Ovary (tissue), 7 donors: ENCODE measurements at regions not wholly inside any gene's neighbourhood (a gene's known extent, or its start where the extent isn't known, plus 50 kb on each side); places are given as distances from the start of the nearest gene placed in this dataset.

Source experiments
- DNase-seq, 5 donors: peaks; one replicate each; pipeline ENCODE4 v3.0.0-alpha.2; 2019 to 2020
- H3K27ac ChIP-seq, 2 donors: fragments of 200-600 bp; one replicate each; pipeline versions ENCODE4 v1.5.1 to v1.8.0; 2019 to 2022
- H3K27me3 ChIP-seq: fragments of 200-600 bp; one replicate; pipeline ENCODE4 v1.8.0; 2022
- H3K36me3 ChIP-seq: fragments of 200-600 bp; sonication (generic); one replicate; pipeline ENCODE4 v1.5.1; 2019
- H3K4me1 ChIP-seq: one replicate; pipeline ENCODE4 v1.8.1; 2013; ENCODE audit warnings: mild to moderate bottlenecking, moderate library complexity; ENCODE audit not compliant: insufficient read depth
- H3K4me3 ChIP-seq: fragments of 200-600 bp; sonication (generic); one replicate; pipeline ENCODE4 v1.5.1; 2017
- H3K9me3 ChIP-seq, 2 donors: fragments of 200-600 bp in 1 of 2; sonication (generic) in 1 of 2; one replicate each; pipeline versions ENCODE4 v1.5.1 to v1.8.1; 2013 to 2019; ENCODE audit warnings: mild to moderate bottlenecking in 1 of 2, moderate library complexity in 1 of 2
- EP300 ChIP-seq: sonication (generic); formaldehyde crosslinking; IDR thresholded peaks from one replicate; pipeline ENCODE4 v1.6.1; 2017; ENCODE audit warnings: antibody characterized with exemption
- POLR2A ChIP-seq: fragments of 450-650 bp; IDR thresholded peaks from one replicate; pipeline ENCODE4 v1.6.1; 2017; ENCODE audit warnings: antibody characterized with exemption, mild to moderate bottlenecking, moderate library complexity
- WGBS, 3 donors: extraction: QIAGEN DNeasy Blood & Tissue Kit in 1 of 3; methylation state at CpG; one replicate each; pipeline versions ENCODE4 v1.1.5 to v1.1.7; 2013 to 2017; 5-methylcytosine and 5-hydroxymethylcytosine counted together
- intact Hi-C, 4 donors: fragments of 100-400 bp; cut with DNase I; formaldehyde crosslinking; loops; one replicate each; pipeline versions ENCODE4 v1.11.0 to v1.15.1; 2022 to 2023
- TF ChIP-seq, protein P1 (sequence below), 3 donors: fragments of 450-650 bp in 2 of 3; fragments of 200-600 bp in 1 of 3; IDR thresholded peaks; one replicate each; pipeline versions ENCODE4 v1.5.1 to v1.8.0; 2016 to 2022; ENCODE audit warnings: antibody characterized with exemption in 3 of 3, mild to moderate bottlenecking in 1 of 3
- donor health status: DM: no; HTN: no; CAD: no; lungs with moderate emphysema.
- donor health status: DM: no; HTN: no; CAD: no.
- donor health status: Bipolar disorder and iron deficiency.
- donor health status: DM: no; HTN: no; CAD: no.
- donor health status: DM: yes; HTN: yes; CAD: no.

DNA sequence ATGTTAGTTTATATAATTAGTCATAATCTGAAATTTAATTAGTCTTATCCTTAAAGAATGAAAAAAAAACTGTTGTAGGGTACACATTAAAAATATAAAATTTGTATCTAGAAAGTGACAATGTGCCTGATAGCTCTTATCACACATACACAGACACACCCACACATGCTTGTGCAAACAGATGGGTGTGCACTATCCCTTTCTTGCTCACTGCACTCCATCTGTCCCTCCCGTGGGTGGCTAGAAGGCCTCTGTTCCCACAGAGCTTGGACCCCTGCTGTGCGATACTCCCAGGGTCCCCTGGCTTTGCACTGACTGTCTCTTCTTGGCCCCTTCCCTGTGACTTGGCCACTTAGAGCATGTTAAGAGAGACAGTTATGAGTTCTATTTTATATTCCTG is 123.9 kb upstream of the ACKR3 start:
- Histone ChIP-seq H3K27me3 (no peaks in the 10 kb centered on the region), H3K4me3 (no peak overlapping the region), H3K27ac (no peak overlapping the region), H3K9me3 (no peaks in the 10 kb centered on the region), H3K4me1 (no peaks in the 10 kb centered on the region), H3K36me3 (no peaks in the 10 kb centered on the region)
- intact Hi-C loops: no loop called here
- no peak for DNase-seq
- TF ChIP-seq EP300: no peak
- WGBS, 3 donors: 78 to 85% (median 83%) methylated on average over 2 of the region's 2 CpGs

DNA sequence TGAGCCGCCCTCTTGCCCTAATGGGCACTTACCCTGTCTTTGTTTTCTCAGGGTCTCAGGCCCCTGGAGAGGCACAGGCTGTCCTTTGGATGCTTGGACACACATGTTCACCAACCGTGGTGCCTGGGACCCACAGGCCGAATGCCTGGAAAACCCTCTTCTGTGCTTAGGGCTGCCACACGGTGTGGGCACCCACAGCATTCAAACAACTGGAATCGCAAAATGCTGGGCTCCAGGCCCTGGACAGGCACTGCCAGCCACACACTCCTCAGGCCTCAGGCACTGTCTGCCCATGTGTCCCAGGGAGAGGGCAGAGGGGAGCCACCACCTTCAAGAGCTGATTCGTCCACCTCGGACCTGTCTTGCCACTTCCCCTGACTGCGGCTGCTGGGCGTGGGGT is 123.1 kb upstream of the ACKR3 start:
- intact Hi-C loops: no loop called here
- Histone ChIP-seq H3K4me3 (no peak overlapping the region), H3K4me1 (no peaks in the 10 kb centered on the region), H3K27me3 (no peaks in the 10 kb centered on the region), H3K36me3 (no peaks in the 10 kb centered on the region), H3K9me3 (no peaks in the 10 kb centered on the region), H3K27ac (no peak overlapping the region)
- no peak for DNase-seq
- 97 to 98% (median 97%) methylated on average over 9 of the region's 9 CpGs for WGBS, 3 donors
- TF ChIP-seq EP300: no peak
- TF ChIP-seq, protein P1, sequence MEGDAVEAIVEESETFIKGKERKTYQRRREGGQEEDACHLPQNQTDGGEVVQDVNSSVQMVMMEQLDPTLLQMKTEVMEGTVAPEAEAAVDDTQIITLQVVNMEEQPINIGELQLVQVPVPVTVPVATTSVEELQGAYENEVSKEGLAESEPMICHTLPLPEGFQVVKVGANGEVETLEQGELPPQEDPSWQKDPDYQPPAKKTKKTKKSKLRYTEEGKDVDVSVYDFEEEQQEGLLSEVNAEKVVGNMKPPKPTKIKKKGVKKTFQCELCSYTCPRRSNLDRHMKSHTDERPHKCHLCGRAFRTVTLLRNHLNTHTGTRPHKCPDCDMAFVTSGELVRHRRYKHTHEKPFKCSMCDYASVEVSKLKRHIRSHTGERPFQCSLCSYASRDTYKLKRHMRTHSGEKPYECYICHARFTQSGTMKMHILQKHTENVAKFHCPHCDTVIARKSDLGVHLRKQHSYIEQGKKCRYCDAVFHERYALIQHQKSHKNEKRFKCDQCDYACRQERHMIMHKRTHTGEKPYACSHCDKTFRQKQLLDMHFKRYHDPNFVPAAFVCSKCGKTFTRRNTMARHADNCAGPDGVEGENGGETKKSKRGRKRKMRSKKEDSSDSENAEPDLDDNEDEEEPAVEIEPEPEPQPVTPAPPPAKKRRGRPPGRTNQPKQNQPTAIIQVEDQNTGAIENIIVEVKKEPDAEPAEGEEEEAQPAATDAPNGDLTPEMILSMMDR (IDR thresholded peaks at IDR 0.05): no peak
- no peak for TF ChIP-seq POLR2A

DNA sequence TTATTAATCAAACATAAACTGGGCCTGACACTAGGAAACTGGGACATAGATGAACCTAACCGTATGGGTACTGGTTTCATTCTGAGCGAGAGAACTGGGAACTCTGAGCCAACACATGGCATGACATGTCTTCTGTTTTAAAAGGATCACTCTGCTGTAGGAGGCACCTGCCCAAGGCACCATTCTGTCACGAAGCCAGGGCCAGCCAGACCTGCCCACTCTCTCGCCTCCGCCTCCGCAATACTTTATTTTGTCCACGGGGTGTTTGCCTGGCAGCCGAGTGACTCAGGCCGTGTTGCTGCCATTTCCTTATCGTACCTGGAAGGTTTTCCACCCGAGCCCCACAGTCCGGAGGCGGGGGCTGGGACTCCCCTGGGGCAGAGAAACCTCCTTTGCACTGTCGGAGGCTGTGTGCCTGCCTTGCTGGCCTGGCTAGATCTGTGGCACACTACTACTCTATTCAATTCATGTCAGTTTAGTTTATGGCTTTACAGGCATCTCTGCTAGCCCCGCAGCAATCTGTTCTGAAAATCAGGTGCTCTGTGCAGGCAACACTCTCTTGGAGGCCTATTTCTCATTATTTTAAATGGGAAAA is 120.4 kb upstream of the ACKR3 start:
- Histone ChIP-seq H3K27ac (no peak overlapping the region), H3K9me3 (no peaks in the 10 kb centered on the region), H3K4me1 (no peaks in the 10 kb centered on the region), H3K4me3 (no peak overlapping the region), H3K36me3 (no peaks in the 10 kb centered on the region), H3K27me3 (no peaks in the 10 kb centered on the region)
- DNase-seq: no peak
- WGBS, 3 donors: 81 to 85% (median 84%) methylated on average over 15 of the region's 15 CpGs
- TF ChIP-seq, protein P1 (IDR thresholded peaks at IDR 0.05): no peak
- TF ChIP-seq EP300 (no peak), POLR2A (no peak)
- intact Hi-C loops: no loop called here

DNA sequence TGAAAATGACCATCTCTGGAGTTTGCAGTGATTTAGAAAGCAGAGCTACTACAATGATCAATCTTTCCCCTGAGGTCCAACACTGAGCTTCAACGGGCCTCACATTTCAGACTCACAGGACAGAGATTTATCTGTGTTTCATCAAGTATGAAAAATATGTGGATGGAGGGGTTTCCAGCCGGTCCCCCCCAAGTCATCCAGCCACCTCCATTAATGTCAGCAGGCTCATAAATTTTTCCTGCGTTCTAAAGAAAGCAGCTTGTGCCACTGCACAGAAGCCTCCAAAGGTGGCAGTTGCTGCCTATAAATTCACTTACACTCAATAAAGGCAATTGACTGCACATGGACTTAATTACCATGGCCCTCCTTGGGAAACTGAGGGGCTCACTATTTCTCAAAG is 117.4 kb upstream of the ACKR3 start:
- intact Hi-C loops: no loop called here

DNA sequence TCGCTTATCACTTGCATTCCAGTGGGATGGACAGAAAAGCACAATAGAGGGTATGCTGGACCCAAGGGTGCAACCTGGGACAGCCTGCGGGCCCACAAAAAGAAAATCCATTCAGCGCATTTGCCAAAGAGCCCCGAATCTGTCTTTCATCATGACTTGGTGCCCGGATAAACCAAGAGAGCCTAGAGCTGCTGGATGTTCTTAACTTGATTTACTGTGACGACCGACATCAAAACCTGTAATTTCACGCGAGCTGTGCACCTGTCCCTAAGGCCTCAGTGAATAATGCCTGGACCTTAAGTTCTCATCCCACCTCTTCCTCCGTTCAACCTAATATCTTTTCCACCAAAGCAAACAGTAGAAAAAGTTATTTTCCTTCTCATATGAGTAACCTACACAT is 115.5 kb upstream of the ACKR3 start:
- intact Hi-C loops: no loop called here
- no peaks in the 10 kb centered on the region for H3K4me1 ChIP-seq
- no peaks in the 10 kb centered on the region for H3K27me3 ChIP-seq
- 92 to 95% (median 92%) methylated on average over 10 of the region's 10 CpGs for WGBS, 3 donors
- TF ChIP-seq, protein P1 (IDR thresholded peaks at IDR 0.05): no peak
- TF ChIP-seq EP300: no peak
- TF ChIP-seq POLR2A: no peak
- H3K27ac ChIP-seq: no peak overlapping the region
- no peak overlapping the region for H3K4me3 ChIP-seq
- no peaks in the 10 kb centered on the region for H3K36me3 ChIP-seq
- no peaks in the 10 kb centered on the region for H3K9me3 ChIP-seq
- DNase-seq: no peak

More for the DNA sequence above, 117.4 kb upstream of the ACKR3 start:
- no peak for TF ChIP-seq POLR2A
- TF ChIP-seq, protein P1 (IDR thresholded peaks at IDR 0.05): no peak
- TF ChIP-seq EP300: no peak
- H3K9me3 ChIP-seq: no peaks in the 10 kb centered on the region
- no peaks in the 10 kb centered on the region for H3K4me1 ChIP-seq
- H3K27ac ChIP-seq: no peak overlapping the region
- DNase-seq: no peak
- H3K4me3 ChIP-seq: no peak overlapping the region
- no peaks in the 10 kb centered on the region for H3K27me3 ChIP-seq
- WGBS, 3 donors: 69 to 76% (median 75%) methylated on average over 3 of the region's 3 CpGs
- no peaks in the 10 kb centered on the region for H3K36me3 ChIP-seq
